ENCODE measurements at regions not wholly inside any gene's neighbourhood (a gene's known extent, or its start where the extent isn't known, plus 50 kb on each side); places are given as distances from the start of the nearest gene placed in this dataset.

DNA sequence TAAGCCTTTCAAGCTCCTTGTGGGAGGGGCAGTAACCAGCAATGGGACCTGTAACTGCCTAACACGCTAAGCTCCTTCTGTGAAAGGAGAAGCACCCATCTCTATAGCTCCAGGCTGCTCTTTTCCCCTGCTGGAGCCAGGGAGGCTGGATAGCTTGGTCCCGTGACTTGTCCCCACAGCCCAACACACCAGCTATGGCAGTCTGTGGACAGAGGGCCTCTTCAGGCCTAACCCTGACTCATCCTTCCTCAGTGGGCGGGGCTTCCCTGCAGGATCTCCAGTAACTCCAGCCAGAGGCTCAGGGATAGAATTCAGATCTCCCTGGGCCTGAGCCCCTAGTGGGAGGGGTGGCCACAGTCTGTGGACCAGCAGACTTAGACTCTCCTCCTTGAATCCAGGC is 1290.1 kb downstream of the PCDH7 start:
- H3K36me3 ChIP-seq (ENCODE audit: control insufficient read depth, insufficient read depth, low read length) = peaks cover 11% of the 10 kb centered on the region; the same call in 1 of the 2 replicates
- no peak overlapping the region for H3K27ac ChIP-seq (ENCODE audit: low read depth, low read length)
- peaks cover 5% of the 10 kb centered on the region for H3K4me1 ChIP-seq (ENCODE audit: control insufficient read depth, insufficient read depth, low read length)
- H3K9me3 ChIP-seq (ENCODE audit: control insufficient read depth, insufficient read depth, low read depth, low read length) = no peaks in the 10 kb centered on the region; the same call in 1 of the 2 replicates
- no peak overlapping the region for H3K4me3 ChIP-seq (ENCODE audit: low read depth, low read length)
- H3K9ac ChIP-seq (ENCODE audit: low read length) = no peak overlapping the region
- no peaks in the 10 kb centered on the region for H3K27me3 ChIP-seq (ENCODE audit: control insufficient read depth, insufficient read depth, low read length)

DNA sequence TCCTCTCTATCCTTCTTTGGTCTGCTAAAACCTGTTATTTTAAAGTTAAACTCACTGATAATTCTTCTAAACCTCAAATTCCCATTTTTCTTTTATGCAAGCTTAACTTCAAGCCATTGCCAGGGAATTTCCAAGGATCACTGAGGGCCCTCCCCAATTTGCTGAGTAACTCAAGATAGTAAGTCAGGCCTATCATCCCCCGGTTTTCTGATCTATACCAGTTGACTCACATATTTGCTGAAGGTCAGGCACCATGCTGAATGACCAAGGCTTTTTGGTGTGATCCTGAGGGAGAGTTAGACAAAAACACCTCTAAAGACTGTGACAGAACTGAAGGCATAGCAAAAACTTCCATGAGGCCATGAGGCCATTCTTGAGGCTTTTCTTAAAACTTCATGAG is 1301.9 kb downstream of the PCDH7 start:
- Histone ChIP-seq H3K9me3 (ENCODE audit: control insufficient read depth, insufficient read depth, low read depth, low read length) (no peaks in the 10 kb centered on the region), H3K27ac (ENCODE audit: low read depth, low read length) (no peak overlapping the region)

DNA sequence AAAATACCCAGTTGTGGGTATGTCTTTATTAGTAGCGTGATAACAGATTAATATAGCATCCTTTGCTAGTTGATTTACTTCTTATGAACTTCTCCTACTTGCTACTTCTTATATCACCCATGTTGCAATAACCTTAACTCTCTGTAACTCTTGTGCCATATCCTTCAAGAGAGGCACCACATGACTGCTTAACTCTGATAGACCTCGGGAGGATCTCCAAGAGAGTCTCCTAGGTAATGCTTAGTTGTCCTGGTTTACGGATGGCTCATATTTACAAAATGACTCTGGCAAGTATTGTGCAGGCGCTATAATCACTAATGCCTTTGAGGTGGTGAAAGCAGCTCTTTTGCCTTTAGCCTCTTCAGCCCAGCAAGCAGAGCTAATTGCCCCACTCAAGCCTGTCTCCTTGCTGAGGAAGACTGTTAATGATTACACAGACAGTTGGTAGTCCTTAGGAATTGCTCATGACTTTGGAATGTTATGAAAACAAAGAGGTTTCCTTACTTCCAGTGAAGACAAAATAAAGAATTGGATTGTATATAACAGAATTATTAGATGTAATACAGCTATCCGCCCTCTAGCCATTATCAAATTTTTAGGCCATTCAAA is 1305.8 kb downstream of the PCDH7 start:
- no peaks in the 10 kb centered on the region for H3K9me3 ChIP-seq (ENCODE audit: control insufficient read depth, insufficient read depth, low read depth, low read length)
- no peaks in the 10 kb centered on the region for H3K27me3 ChIP-seq (ENCODE audit: control insufficient read depth, insufficient read depth, low read length)
- H3K4me3 ChIP-seq (ENCODE audit: low read depth, low read length) = no peak overlapping the region
- H3K4me1 ChIP-seq (ENCODE audit: control insufficient read depth, insufficient read depth, low read length) = peaks cover 12% of the 10 kb centered on the region; the same call in 1 of the 2 replicates
- H3K27ac ChIP-seq (ENCODE audit: low read depth, low read length) = no peak overlapping the region
- peaks cover 7% of the 10 kb centered on the region; the same call in 1 of the 2 replicates for H3K36me3 ChIP-seq (ENCODE audit: control insufficient read depth, insufficient read depth, low read length)
- H3K9ac ChIP-seq (ENCODE audit: low read length) = no peak overlapping the region

More for the DNA sequence above, 1301.9 kb downstream of the PCDH7 start:
- no peak overlapping the region for H3K9ac ChIP-seq (ENCODE audit: low read length)
- no peak overlapping the region for H3K4me3 ChIP-seq (ENCODE audit: low read depth, low read length)
- H3K36me3 ChIP-seq (ENCODE audit: control insufficient read depth, insufficient read depth, low read length) = peaks cover 4% of the 10 kb centered on the region; the same call in 1 of the 2 replicates
- H3K4me1 ChIP-seq (ENCODE audit: control insufficient read depth, insufficient read depth, low read length) = peaks cover 12% of the 10 kb centered on the region; the same call in 1 of the 2 replicates
- H3K27me3 ChIP-seq (ENCODE audit: control insufficient read depth, insufficient read depth, low read length) = no peaks in the 10 kb centered on the region

- Histone ChIP-seq H3K9me3 (ENCODE audit: control insufficient read depth, insufficient read depth, low read depth, low read length) (no peaks in the 10 kb centered on the region), H3K27ac (ENCODE audit: low read depth, low read length) (no peak overlapping the region), H3K36me3 (ENCODE audit: control insufficient read depth, insufficient read depth, low read length) (peaks cover 3% of the 10 kb centered on the region; the same call in 1 of the 2 replicates), H3K9ac (ENCODE audit: low read length) (no peak overlapping the region), H3K4me3 (ENCODE audit: low read depth, low read length) (no peak overlapping the region), H3K4me1 (ENCODE audit: control insufficient read depth, insufficient read depth, low read length) (0 out of 2 replicates have a peak, but pooled peaks cover 5% of the 10 kb centered on the region), H3K27me3 (ENCODE audit: control insufficient read depth, insufficient read depth, low read length) (no peaks in the 10 kb centered on the region)
These were observed 1310.2 kb downstream of the PCDH7 start for GRCh38 chr4:32030406-32030805.

GRCh38 chr4:32031026-32031425 is 1310.9 kb downstream of the PCDH7 start:
- H3K36me3 ChIP-seq (ENCODE audit: control insufficient read depth, insufficient read depth, low read length) = peaks cover 3% of the 10 kb centered on the region; the same call in 1 of the 2 replicates
- H3K4me3 ChIP-seq (ENCODE audit: low read depth, low read length) = no peak overlapping the region
- H3K27ac ChIP-seq (ENCODE audit: low read depth, low read length) = no peak overlapping the region
- H3K9me3 ChIP-seq (ENCODE audit: control insufficient read depth, insufficient read depth, low read depth, low read length) = no peaks in the 10 kb centered on the region
- 0 out of 2 replicates have a peak, but pooled peaks cover 3% of the 10 kb centered on the region for H3K4me1 ChIP-seq (ENCODE audit: control insufficient read depth, insufficient read depth, low read length)
- no peaks in the 10 kb centered on the region for H3K27me3 ChIP-seq (ENCODE audit: control insufficient read depth, insufficient read depth, low read length)
- no peak overlapping the region for H3K9ac ChIP-seq (ENCODE audit: low read length)

DNA sequence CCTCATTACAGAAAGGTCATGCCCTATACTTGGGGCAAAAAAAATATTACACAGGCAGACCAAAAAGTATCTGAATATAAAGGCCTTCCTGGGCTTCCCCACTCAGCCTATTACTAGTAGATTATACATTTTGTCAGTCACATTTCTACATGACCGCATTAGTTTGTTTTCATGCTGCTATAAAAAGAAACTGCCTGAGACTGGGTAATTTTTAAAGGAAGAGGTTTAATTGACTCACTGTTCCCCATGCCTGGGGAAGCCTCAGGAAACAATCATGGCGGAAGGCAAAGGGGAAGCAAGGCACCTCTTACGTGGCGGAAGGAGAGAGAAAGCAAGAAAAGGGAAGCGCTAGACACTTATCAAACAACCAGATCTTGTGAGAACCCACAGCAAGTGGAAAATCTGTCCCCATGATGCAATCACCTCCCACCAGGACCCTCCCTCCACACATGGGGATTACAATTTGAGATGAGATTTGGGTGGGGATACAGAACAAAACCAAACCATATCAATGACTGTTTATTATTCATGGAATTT is 1312.0 kb downstream of the PCDH7 start:
- Histone ChIP-seq H3K9me3 (ENCODE audit: control insufficient read depth, insufficient read depth, low read depth, low read length) (no peaks in the 10 kb centered on the region), H3K27me3 (ENCODE audit: control insufficient read depth, insufficient read depth, low read length) (no peaks in the 10 kb centered on the region), H3K27ac (ENCODE audit: low read depth, low read length) (no peak overlapping the region), H3K9ac (ENCODE audit: low read length) (no peak overlapping the region), H3K36me3 (ENCODE audit: control insufficient read depth, insufficient read depth, low read length) (peaks cover 3% of the 10 kb centered on the region; the same call in 1 of the 2 replicates), H3K4me3 (ENCODE audit: low read depth, low read length) (no peak overlapping the region), H3K4me1 (ENCODE audit: control insufficient read depth, insufficient read depth, low read length) (no peaks in the 10 kb centered on the region)

- Histone ChIP-seq H3K9ac (ENCODE audit: low read length) (no peak overlapping the region), H3K36me3 (ENCODE audit: control insufficient read depth, insufficient read depth, low read length) (no peaks in the 10 kb centered on the region; the same call in 1 of the 2 replicates), H3K4me3 (ENCODE audit: low read depth, low read length) (no peak overlapping the region), H3K27me3 (ENCODE audit: control insufficient read depth, insufficient read depth, low read length) (no peaks in the 10 kb centered on the region), H3K27ac (ENCODE audit: low read depth, low read length) (no peak overlapping the region), H3K4me1 (ENCODE audit: control insufficient read depth, insufficient read depth, low read length) (no peaks in the 10 kb centered on the region), H3K9me3 (ENCODE audit: control insufficient read depth, insufficient read depth, low read depth, low read length) (no peaks in the 10 kb centered on the region)
These were observed 1317.2 kb downstream of the PCDH7 start for GRCh38 chr4:32037399-32037798.

DNA sequence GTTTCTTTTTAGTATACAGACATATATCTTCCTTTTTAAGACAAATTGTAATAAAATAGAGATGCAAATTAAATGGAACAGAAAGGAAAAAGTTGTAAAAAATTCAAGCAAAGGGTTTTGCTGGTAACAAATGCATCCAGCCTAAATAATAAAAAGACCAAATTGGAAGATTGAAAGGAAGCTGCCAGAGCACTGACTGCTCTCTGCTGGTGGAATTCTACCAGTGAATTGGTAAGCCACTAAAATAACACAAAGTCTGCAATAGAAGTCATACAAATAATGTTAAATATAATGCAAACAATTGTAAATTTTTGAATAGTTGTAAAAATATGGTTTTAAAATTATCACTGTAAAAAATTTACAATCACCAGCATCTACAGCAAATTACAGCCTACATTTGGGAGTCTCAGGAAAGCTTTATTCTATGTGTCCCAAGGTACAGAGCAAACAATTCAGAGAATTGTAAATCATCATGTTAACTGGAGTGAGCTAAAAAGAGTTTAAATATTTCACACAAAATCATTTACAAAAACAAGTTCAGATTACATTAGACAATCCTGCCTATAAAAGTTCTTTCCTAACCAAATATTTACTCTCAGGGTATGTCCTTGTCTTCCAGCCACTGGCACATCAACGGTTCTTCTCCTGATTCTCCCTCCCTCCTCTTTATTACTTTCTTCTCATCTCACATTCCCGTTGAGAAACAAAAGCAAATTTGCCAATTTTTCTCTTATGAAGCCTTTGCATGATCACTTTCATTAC is 1322.5 kb downstream of the PCDH7 start:
- Histone ChIP-seq H3K27ac (ENCODE audit: low read depth, low read length) (no peak overlapping the region), H3K9me3 (ENCODE audit: control insufficient read depth, insufficient read depth, low read depth, low read length) (0 out of 2 replicates have a peak, but pooled peaks cover 2% of the 10 kb centered on the region), H3K36me3 (ENCODE audit: control insufficient read depth, insufficient read depth, low read length) (no peaks in the 10 kb centered on the region; the same call in 1 of the 2 replicates), H3K27me3 (ENCODE audit: control insufficient read depth, insufficient read depth, low read length) (no peaks in the 10 kb centered on the region), H3K4me1 (ENCODE audit: control insufficient read depth, insufficient read depth, low read length) (no peaks in the 10 kb centered on the region), H3K4me3 (ENCODE audit: low read depth, low read length) (no peak overlapping the region), H3K9ac (ENCODE audit: low read length) (no peak overlapping the region)

DNA sequence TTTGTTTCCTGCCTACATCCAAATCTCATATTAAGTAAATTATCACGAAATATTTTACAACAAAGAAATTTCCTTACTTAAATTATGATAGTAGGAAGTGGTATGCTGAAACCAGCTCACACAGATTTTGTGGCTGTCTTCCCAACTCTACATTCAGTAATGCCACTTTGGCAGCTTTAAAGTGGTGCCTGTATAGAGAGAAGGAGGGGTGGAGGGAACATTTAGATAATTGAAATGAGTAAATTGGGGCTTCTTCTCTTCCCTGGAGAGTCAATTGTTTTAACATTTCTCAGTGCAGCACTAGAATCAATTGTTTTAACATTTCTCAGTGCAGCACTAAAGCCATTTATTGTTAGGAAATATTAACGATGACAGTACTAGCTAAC is 1323.1 kb downstream of the PCDH7 start:
- no peaks in the 10 kb centered on the region; the same call in 1 of the 2 replicates for H3K36me3 ChIP-seq (ENCODE audit: control insufficient read depth, insufficient read depth, low read length)
- H3K9me3 ChIP-seq (ENCODE audit: control insufficient read depth, insufficient read depth, low read depth, low read length) = 0 out of 2 replicates have a peak, but pooled peaks cover 2% of the 10 kb centered on the region
- H3K27me3 ChIP-seq (ENCODE audit: control insufficient read depth, insufficient read depth, low read length) = no peaks in the 10 kb centered on the region
- no peak overlapping the region for H3K27ac ChIP-seq (ENCODE audit: low read depth, low read length)
- no peaks in the 10 kb centered on the region for H3K4me1 ChIP-seq (ENCODE audit: control insufficient read depth, insufficient read depth, low read length)
- no peak overlapping the region for H3K4me3 ChIP-seq (ENCODE audit: low read depth, low read length)
- no peak overlapping the region for H3K9ac ChIP-seq (ENCODE audit: low read length)

GRCh38 chr4:32061916-32062315 is 1341.7 kb downstream of the PCDH7 start:
- Histone ChIP-seq H3K4me1 (ENCODE audit: control insufficient read depth, insufficient read depth, low read length) (no peaks in the 10 kb centered on the region), H3K27me3 (ENCODE audit: control insufficient read depth, insufficient read depth, low read length) (no peaks in the 10 kb centered on the region), H3K36me3 (ENCODE audit: control insufficient read depth, insufficient read depth, low read length) (no peaks in the 10 kb centered on the region; the same call in 1 of the 2 replicates), H3K9ac (ENCODE audit: low read length) (no peak overlapping the region), H3K9me3 (ENCODE audit: control insufficient read depth, insufficient read depth, low read depth, low read length) (no peaks in the 10 kb centered on the region), H3K27ac (ENCODE audit: low read depth, low read length) (no peak overlapping the region), H3K4me3 (ENCODE audit: low read depth, low read length) (no peak overlapping the region)

DNA sequence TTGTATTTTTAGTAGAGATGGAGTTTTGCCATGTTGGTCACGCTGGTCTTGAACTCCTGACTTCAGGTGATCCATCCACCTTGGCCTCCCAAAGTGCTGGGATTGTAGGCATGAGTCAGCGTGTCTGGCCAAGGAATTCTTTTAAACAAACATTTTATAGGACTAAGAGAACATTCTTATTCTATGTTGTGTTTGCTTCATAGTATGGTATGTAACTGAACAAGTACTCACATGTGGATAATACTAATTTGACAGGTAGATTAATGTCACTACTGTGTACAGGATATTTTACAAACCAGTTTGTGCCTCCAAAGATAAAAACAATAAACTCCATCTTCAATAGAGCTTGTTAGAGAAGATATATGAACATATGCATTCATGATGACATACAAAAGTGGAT is 1353.4 kb downstream of the PCDH7 start:
- no peak overlapping the region for H3K9ac ChIP-seq (ENCODE audit: low read length)
- H3K4me3 ChIP-seq (ENCODE audit: low read depth, low read length) = no peak overlapping the region
- H3K4me1 ChIP-seq (ENCODE audit: control insufficient read depth, insufficient read depth, low read length) = no peaks in the 10 kb centered on the region
- H3K9me3 ChIP-seq (ENCODE audit: control insufficient read depth, insufficient read depth, low read depth, low read length) = no peaks in the 10 kb centered on the region
- H3K27ac ChIP-seq (ENCODE audit: low read depth, low read length) = no peak overlapping the region
- no peaks in the 10 kb centered on the region for H3K27me3 ChIP-seq (ENCODE audit: control insufficient read depth, insufficient read depth, low read length)
- no peaks in the 10 kb centered on the region; the same call in 1 of the 2 replicates for H3K36me3 ChIP-seq (ENCODE audit: control insufficient read depth, insufficient read depth, low read length)
